RWPE2 (cell line): ENCODE measurements at regions not wholly inside any gene's neighbourhood (a gene's known extent, or its start where the extent isn't known, plus 50 kb on each side); places are given as distances from the start of the nearest gene placed in this dataset.

Experiments used
- ATAC-seq: fragments of 200-7000 bp; cut with Tn5 transposase; 3 replicates; pipeline ENCODE4 v1.9.1; 2021; ENCODE audit warnings: low read depth
- DNase-seq: peaks from one replicate; pipeline ENCODE4 v3.0.0-alpha.2; 2020; ENCODE audit warnings: low spot score
- H3K27ac ChIP-seq: fragments of 450-650 bp; 2 replicates; pipeline ENCODE4 v1.5.1; 2017; ENCODE audit warnings: mild to moderate bottlenecking; ENCODE audit not compliant: poor library complexity, severe bottlenecking
- H3K27me3 ChIP-seq: fragments of 250-450 bp; sonication (Bioruptor Pico); 2 replicates; pipeline ENCODE4 v1.5.1; 2021; ENCODE audit warnings: mild to moderate bottlenecking, moderate library complexity; ENCODE audit not compliant: insufficient read depth, poor library complexity, severe bottlenecking
- H3K36me3 ChIP-seq: fragments of 250-450 bp; sonication (Bioruptor Pico); 2 replicates; pipeline ENCODE4 v1.5.1; 2020; ENCODE audit warnings: low read depth, mild to moderate bottlenecking, moderate library complexity
- H3K4me1 ChIP-seq: fragments of 250-450 bp; sonication (Bioruptor Pico); 2 replicates; pipeline ENCODE4 v1.5.1; 2021; ENCODE audit warnings: mild to moderate bottlenecking, moderate library complexity; ENCODE audit not compliant: insufficient read depth, poor library complexity, severe bottlenecking
- H3K4me3 ChIP-seq: fragments of 250-450 bp; sonication (Bioruptor Pico); 2 replicates; pipeline ENCODE4 v1.5.1; 2021; ENCODE audit warnings: mild to moderate bottlenecking, moderate library complexity; ENCODE audit not compliant: severe bottlenecking
- H3K9me3 ChIP-seq: fragments of 250-450 bp; sonication (Bioruptor Pico); 2 replicates; pipeline ENCODE4 v1.5.1; 2021; ENCODE audit warnings: mild to moderate bottlenecking, moderate library complexity; ENCODE audit not compliant: severe bottlenecking
- CTCF ChIP-seq: fragments of 450-650 bp; IDR thresholded peaks from one replicate; pipeline ENCODE4 v1.5.1; 2017; ENCODE audit warnings: mild to moderate bottlenecking, moderate library complexity; ENCODE audit not compliant: poor library complexity, severe bottlenecking

DNA sequence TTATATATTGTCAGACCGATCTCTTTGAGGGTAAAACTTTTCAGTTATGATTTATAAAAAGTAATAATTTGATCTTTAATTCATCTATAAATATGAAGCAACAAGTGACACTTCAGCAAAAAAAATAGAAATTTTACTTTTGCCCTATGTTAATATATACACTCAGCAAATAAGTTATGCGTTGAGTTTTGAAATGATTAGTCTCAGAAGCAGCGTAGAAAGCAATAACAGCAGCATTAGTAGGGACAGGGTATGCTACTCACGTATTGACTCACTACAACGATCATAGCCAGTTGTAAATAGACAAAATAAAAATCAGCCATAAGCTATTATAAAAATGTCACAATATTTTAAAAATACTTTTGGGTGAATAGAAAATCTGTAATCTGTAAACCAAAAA, 1229.2 kb downstream of the ADGRL3 start:
- no peaks in the 10 kb centered on the region for H3K4me1 ChIP-seq
- no peaks in the 10 kb centered on the region for H3K36me3 ChIP-seq
- DNase-seq, result no peak
- no peak overlapping the region for H3K27ac ChIP-seq
- no peak for ATAC-seq
- no peak overlapping the region for H3K4me3 ChIP-seq
- H3K27me3 ChIP-seq, result no peaks in the 10 kb centered on the region
- no peak for TF ChIP-seq CTCF
- no peaks in the 10 kb centered on the region for H3K9me3 ChIP-seq

DNA sequence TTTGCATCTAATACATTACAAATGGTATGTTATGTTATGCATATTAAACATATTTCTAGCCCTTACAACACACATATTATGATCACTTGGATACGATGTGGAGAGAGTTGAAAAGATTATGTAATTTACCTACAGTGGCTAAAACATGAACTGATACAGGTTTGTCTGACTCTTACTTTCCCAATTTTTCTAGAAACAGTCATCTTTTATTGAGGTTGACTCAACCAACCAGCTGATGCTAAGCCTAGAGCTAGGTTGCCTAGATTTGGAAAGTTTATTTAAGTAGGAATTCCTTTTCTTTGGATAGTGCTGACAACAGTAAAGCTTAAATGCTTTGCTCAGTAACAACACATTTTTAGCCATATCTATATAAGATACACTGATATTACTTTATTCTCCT, 1215.1 kb downstream of the ADGRL3 start:
- Histone ChIP-seq H3K27me3 (no peaks in the 10 kb centered on the region), H3K9me3 (no peaks in the 10 kb centered on the region), H3K27ac (no peak overlapping the region), H3K4me1 (no peaks in the 10 kb centered on the region), H3K4me3 (no peak overlapping the region), H3K36me3 (no peaks in the 10 kb centered on the region)
- no peak for TF ChIP-seq CTCF
- DNase-seq, result no peak
- ATAC-seq, result no peak

- DNase-seq (no peak), ATAC-seq (no peak)
- TF ChIP-seq CTCF, result no peak
- no peaks in the 10 kb centered on the region for H3K36me3 ChIP-seq
- H3K27ac ChIP-seq, result no peak overlapping the region
- no peak overlapping the region for H3K4me3 ChIP-seq
- H3K27me3 ChIP-seq, result no peaks in the 10 kb centered on the region
- H3K4me1 ChIP-seq, result no peaks in the 10 kb centered on the region
- no peaks in the 10 kb centered on the region for H3K9me3 ChIP-seq
These were observed 1214.4 kb downstream of the ADGRL3 start for GRCh38 chr4:62414563-62414962.

- DNase-seq (no peak), ATAC-seq (no peak)
- H3K9me3 ChIP-seq, result peaks cover 1% of the 10 kb centered on the region
These were observed 1210.4 kb downstream of the ADGRL3 start for GRCh38 chr4:62410371-62411003.

More at GRCh38 chr4:62410371-62411003, 1210.4 kb downstream of the ADGRL3 start:
- H3K36me3 ChIP-seq, result no peaks in the 10 kb centered on the region
- no peaks in the 10 kb centered on the region for H3K4me1 ChIP-seq
- H3K27me3 ChIP-seq, result no peaks in the 10 kb centered on the region
- no peak for TF ChIP-seq CTCF
- no peak overlapping the region for H3K27ac ChIP-seq
- no peak overlapping the region for H3K4me3 ChIP-seq
